SU-DHL-6 (cell line): ENCODE measurements at regions not wholly inside any gene's neighbourhood (a gene's known extent, or its start where the extent isn't known, plus 50 kb on each side); places are given as distances from the start of the nearest gene placed in this dataset.

ENCODE experiments used
- H2AFZ ChIP-seq: fragments of 200-600 bp; sonication (generic); 2 replicates; pipeline ENCODE4 v1.6.1; 2014; ENCODE audit warnings: low read depth, mild to moderate bottlenecking, moderate library complexity, mixed read lengths, antibody characterized with exemption, low read length; ENCODE audit not compliant: severe bottlenecking
- H3F3A ChIP-seq: fragments of 200-600 bp; shearing (Covaris generic); 2 replicates; pipeline ENCODE4 v1.6.0; 2016; ENCODE audit warnings: antibody characterized with exemption, mild to moderate bottlenecking; ENCODE audit not compliant: insufficient read depth
- H3K27ac ChIP-seq: fragments of 200-600 bp; sonication (generic); 2 replicates; pipeline ENCODE4 v1.5.1; 2016; ENCODE audit warnings: low read depth, mild to moderate bottlenecking, low read length, moderate library complexity, mixed read lengths
- H3K27me3 ChIP-seq: fragments of 200-600 bp; sonication (generic), shearing (Covaris generic); 2 replicates; pipeline ENCODE4 v1.6.0; 2014; ENCODE audit warnings: mild to moderate bottlenecking, low read length
- H3K36me3 ChIP-seq: fragments of 200-600 bp; sonication (generic); 2 replicates; pipeline ENCODE4 v1.6.1; 2014; ENCODE audit warnings: mild to moderate bottlenecking, low read length, mixed read lengths
- H3K4me2 ChIP-seq: fragments of 300-600, 200-600 bp; shearing (Covaris generic), sonication (generic); 2 replicates; pipeline ENCODE4 v1.6.0; 2014; ENCODE audit warnings: low read length, low read depth, mild to moderate bottlenecking; ENCODE audit not compliant: poor library complexity, severe bottlenecking
- H3K4me3 ChIP-seq: fragments of 200-600 bp; sonication (generic); 2 replicates; pipeline ENCODE4 v1.5.1; 2014; ENCODE audit warnings: antibody characterized with exemption, low read length, mild to moderate bottlenecking, mixed read lengths; ENCODE audit not compliant: insufficient read depth, poor library complexity, severe bottlenecking
- H3K79me2 ChIP-seq: fragments of 200-600 bp; sonication (generic); 2 replicates; pipeline ENCODE4 v1.6.1; 2014; ENCODE audit warnings: mild to moderate bottlenecking, low read length, moderate library complexity; ENCODE audit not compliant: insufficient read depth
- H3K9ac ChIP-seq: fragments of 200-600 bp; sonication (generic); 2 replicates; pipeline ENCODE4 v1.7.0; 2014; ENCODE audit warnings: mild to moderate bottlenecking, low read length
- H3K9me2 ChIP-seq: fragments of 200-600 bp; sonication (generic); replicated peaks from 2 replicates; pipeline ENCODE4 v1.6.1; 2014; ENCODE audit warnings: low read length; ENCODE audit not compliant: insufficient read depth
- H3K9me3 ChIP-seq: fragments of 200-600 bp; sonication (generic); 2 replicates; pipeline ENCODE4 v1.6.1; 2014; ENCODE audit warnings: low read length, mixed read lengths; ENCODE audit not compliant: insufficient read depth
- H4K20me1 ChIP-seq: fragments of 200-600 bp; sonication (generic); 2 replicates; pipeline ENCODE4 v1.6.1; 2014; ENCODE audit warnings: low read depth, mild to moderate bottlenecking, antibody characterized with exemption, low read length, moderate library complexity, mixed read lengths
- EZH2phosphoT487 ChIP-seq: fragments of 200-600 bp; sonication (generic), shearing (Covaris generic); conservative IDR thresholded peaks from 2 replicates; pipeline ENCODE4 v1.6.1; 2018; ENCODE audit warnings: mild to moderate bottlenecking, antibody characterized with exemption, low read length, moderate library complexity, mixed read lengths
- TF ChIP-seq, protein P1 (sequence below): fragments of 200-600 bp; sonication (generic); IDR thresholded peaks from one replicate; pipeline ENCODE4 v1.5.1; 2017; ENCODE audit warnings: antibody characterized with exemption, mild to moderate bottlenecking, low read length, moderate library complexity; ENCODE audit not compliant: insufficient read depth, poor library complexity, severe bottlenecking

- Histone ChIP-seq H3K9ac (no peak overlapping the region), H3K79me2 (no peaks in the 10 kb centered on the region), H2AFZ (no peak overlapping the region), H3K27me3 (no peaks in the 10 kb centered on the region), H4K20me1 (no peaks in the 10 kb centered on the region), H3K9me3 (no peaks in the 10 kb centered on the region), H3K9me2 (no peaks in the 10 kb centered on the region), H3F3A (no peaks in the 10 kb centered on the region), H3K4me3 (no peak overlapping the region), H3K36me3 (no peaks in the 10 kb centered on the region), H3K4me2 (no peak overlapping the region), H3K27ac (no peak overlapping the region)
- TF ChIP-seq EZH2phosphoT487 = no peak
- TF ChIP-seq, protein P1, sequence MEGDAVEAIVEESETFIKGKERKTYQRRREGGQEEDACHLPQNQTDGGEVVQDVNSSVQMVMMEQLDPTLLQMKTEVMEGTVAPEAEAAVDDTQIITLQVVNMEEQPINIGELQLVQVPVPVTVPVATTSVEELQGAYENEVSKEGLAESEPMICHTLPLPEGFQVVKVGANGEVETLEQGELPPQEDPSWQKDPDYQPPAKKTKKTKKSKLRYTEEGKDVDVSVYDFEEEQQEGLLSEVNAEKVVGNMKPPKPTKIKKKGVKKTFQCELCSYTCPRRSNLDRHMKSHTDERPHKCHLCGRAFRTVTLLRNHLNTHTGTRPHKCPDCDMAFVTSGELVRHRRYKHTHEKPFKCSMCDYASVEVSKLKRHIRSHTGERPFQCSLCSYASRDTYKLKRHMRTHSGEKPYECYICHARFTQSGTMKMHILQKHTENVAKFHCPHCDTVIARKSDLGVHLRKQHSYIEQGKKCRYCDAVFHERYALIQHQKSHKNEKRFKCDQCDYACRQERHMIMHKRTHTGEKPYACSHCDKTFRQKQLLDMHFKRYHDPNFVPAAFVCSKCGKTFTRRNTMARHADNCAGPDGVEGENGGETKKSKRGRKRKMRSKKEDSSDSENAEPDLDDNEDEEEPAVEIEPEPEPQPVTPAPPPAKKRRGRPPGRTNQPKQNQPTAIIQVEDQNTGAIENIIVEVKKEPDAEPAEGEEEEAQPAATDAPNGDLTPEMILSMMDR = no peak
These were observed 182.0 kb downstream of the ZNF248 start for GRCh38 chr10:37675449-37675848.

GRCh38 chr10:37671802-37672201 is 185.6 kb downstream of the ZNF248 start:
- Histone ChIP-seq H3F3A (no peaks in the 10 kb centered on the region), H3K79me2 (no peaks in the 10 kb centered on the region), H3K27ac (no peak overlapping the region), H3K9me3 (no peaks in the 10 kb centered on the region), H3K9ac (no peak overlapping the region), H3K9me2 (no peaks in the 10 kb centered on the region), H4K20me1 (no peaks in the 10 kb centered on the region), H3K4me3 (no peak overlapping the region), H3K36me3 (no peaks in the 10 kb centered on the region), H2AFZ (no peak overlapping the region), H3K4me2 (no peak overlapping the region), H3K27me3 (no peaks in the 10 kb centered on the region)
- TF ChIP-seq, protein P1 = no peak
- TF ChIP-seq EZH2phosphoT487 = no peak

DNA sequence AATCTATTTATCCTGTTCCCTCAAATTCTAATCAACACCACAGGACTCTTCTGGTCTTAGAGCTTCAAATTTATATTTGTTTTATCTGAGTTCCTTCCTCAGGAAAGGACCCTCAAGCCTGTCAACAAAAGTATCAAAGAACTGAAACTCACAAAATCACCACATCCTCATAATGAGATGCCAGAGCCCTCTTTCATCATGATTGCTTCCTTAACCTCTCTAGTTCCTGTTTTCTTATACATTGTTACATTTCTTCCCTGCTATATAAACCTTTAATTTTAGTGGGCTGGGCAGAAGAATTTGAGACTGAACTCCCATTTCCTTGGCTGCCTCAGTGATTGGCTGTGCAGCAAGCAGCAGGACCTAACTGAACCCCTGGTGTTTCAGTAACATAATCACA is 189.7 kb downstream of the ZNF248 start:
- H3K9me3 ChIP-seq = no peaks in the 10 kb centered on the region
- H3K4me3 ChIP-seq = no peak overlapping the region

More for the DNA sequence above, 189.7 kb downstream of the ZNF248 start:
- Histone ChIP-seq H3K27me3 (no peaks in the 10 kb centered on the region), H3K4me2 (no peak overlapping the region), H3K9ac (no peak overlapping the region), H3K36me3 (no peaks in the 10 kb centered on the region), H3F3A (no peaks in the 10 kb centered on the region), H3K27ac (no peak overlapping the region), H3K79me2 (no peaks in the 10 kb centered on the region), H4K20me1 (no peaks in the 10 kb centered on the region), H3K9me2 (no peaks in the 10 kb centered on the region), H2AFZ (no peak overlapping the region)
- no peak for TF ChIP-seq EZH2phosphoT487
- TF ChIP-seq, protein P1 = no peak
